ENCODE measurements at regions not wholly inside any gene's neighbourhood (a gene's known extent, or its start where the extent isn't known, plus 50 kb on each side); places are given as distances from the start of the nearest gene placed in this dataset.

DNA sequence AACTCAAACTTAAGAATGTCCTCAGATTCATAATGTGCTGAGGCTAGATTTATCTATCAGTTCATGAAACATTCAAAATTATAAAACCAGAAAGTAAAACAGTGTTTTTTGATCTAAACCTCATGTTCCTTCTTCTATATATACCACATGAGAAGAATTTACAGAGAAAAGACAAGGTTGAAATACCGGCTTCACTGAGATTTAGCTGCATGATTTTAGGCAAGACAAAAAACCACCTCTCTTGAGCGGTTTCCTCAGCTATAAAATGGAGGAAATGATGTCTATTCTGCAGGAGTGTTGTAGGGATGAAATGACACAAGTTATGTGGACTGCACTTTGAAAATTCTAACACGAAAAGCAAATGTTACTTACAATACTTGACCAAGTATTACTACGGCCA is 80.6 kb upstream of the FOXB1 start:
- no peak for TF ChIP-seq CTCF (IDR thresholded peaks at IDR 0.05; ENCODE audit: low read depth, low read length)

DNA sequence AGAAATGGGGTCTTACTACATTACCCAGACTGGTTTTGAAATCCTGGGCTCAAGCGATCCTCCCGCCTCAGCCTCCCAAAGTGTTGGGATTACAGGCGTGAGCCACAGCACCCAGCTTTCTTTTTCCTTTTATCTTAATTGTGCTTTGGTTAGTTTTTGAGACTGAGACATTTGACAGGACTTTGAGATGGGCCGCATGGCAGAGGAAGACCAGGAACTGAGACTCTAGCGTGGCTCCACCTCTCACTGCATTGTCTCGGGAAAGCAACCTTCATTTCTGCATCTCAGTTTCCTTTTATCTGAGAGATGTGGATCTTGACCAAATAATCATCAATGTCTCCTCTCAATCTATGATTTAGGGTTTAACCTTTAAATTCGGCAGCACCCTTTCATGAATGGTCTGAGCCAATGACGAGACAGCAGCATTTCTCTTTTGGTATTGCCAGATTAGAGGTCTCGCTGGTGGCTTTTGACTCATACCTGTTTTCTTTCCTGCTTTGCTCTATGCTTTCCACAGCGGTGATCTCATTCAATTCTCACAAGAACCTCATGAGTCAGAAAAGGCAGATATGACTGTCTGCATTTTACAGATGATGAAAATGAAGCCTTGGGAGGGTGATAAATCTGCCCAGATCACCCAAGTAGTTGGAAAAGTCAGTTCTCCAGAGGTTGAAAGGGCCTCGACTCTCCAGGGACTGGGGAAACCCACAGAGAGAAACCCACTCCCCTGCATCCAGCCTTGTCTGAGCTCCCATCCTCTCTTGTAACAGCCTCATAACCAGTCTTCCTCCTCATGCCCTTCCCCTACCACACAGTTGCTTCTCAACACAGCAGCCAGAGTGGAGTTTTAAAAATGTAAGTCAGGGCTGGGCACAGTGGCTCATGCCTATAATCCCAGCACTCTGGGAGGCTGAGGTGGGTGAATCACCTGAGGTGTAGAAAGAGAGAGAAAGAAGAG is 84.8 kb upstream of the FOXB1 start:
- no peak for TF ChIP-seq CTCF (IDR thresholded peaks at IDR 0.05; ENCODE audit: low read depth, low read length)
- no peak for DNase-seq (ENCODE audit: extremely low read depth, low read depth)

More for the DNA sequence above, 80.6 kb upstream of the FOXB1 start:
- no peak for DNase-seq (ENCODE audit: extremely low read depth, low read depth)

DNA sequence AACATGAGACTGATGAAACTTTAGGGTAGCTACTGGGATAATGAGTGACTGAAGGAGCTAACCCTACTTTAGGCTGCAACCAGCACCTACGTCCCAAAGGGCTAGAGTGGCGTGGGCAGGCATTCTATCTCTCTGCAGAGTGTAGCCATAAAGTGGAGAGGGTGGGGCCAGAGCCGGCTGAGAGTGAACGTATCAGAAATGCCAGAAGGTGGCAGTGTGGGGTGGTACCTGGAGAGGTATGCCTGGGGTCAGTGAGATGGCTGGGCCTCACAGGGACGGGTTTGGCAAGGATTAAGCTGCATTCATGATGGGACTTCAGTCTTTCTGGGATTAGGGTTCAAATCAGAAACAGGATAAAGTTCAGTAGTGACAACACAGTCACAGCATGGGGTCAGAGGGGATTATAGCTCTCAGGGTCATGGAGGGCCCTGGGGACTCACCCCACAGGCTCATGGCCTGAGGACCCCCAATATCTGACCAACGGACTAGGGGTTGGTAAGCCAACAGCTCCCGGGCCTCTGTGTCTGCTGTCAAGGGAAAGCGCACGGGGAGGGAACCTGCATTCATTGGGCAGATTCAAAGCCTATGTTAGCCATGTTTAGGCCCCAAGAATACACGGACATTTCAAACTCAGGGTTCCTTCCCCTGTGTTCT is 86.5 kb upstream of the FOXB1 start:
- TF ChIP-seq CTCF (IDR thresholded peaks at IDR 0.05; ENCODE audit: low read depth, low read length), result peak; percentile 48

DNA sequence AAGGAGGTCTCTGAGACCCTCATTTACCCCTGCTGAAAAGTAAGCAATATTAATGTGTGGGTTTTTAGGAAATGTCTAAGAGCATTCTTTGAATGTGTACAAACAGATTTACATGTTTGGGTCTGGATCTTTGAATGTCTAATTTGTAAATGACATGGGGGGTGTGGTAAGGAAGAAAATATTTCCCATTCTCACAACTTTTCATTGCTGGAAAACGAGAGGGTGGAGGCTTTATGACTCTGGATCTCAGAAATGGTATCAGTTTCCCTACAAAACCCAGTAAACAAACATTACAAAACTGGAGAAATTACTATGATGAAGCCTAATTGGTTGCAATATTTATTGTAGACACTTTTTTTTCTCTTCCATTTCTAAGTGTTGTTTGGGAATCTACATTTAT is 98.1 kb upstream of the FOXB1 start:
- no peak for DNase-seq (ENCODE audit: extremely low read depth, low read depth)
- TF ChIP-seq CTCF (IDR thresholded peaks at IDR 0.05; ENCODE audit: low read depth, low read length), result no peak

More for the DNA sequence above, 86.5 kb upstream of the FOXB1 start:
- DNase-seq (ENCODE audit: extremely low read depth, low read depth), result peak; percentile 2

GRCh38 chr15:59905176-59905575 is 98.9 kb upstream of the FOXB1 start:
- DNase-seq (ENCODE audit: extremely low read depth, low read depth), result no peak

DNA sequence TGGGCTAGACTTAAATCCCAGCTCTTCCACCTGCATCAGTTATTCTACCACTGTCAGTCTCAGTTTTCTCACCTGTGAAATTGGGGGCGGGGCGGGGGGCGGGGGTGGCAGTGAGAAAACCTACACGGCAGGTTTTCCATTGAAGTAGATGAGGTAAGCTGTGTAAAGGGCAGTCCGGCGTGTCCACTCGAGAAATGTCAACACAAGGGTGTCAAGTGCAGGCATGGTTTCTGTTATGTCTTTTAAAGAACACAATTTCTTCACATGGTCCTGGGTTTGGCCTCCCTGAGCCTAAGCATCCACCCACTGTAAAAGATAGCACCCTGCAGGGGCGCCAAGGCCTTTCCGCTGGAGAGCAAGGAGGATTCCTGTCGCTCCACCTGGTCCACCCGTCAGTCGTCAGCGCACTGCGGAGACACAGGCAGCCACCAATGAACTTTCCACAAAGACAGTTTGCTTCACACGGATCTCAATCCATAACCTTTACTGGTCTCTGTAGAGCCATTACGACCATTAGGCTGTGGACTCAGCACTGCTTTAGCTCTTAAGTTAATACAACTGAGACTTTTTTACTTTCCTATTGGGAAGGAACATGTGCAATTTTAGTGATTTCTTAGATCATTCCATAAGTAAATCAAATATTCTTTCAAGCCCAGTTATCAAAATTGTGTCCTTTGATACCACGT is 99.5 kb upstream of the FOXB1 start:
- TF ChIP-seq CTCF (IDR thresholded peaks at IDR 0.05; ENCODE audit: low read depth, low read length), result no peak
- DNase-seq (ENCODE audit: extremely low read depth, low read depth), result no peak

More at GRCh38 chr15:59905176-59905575, 98.9 kb upstream of the FOXB1 start:
- no peak for TF ChIP-seq CTCF (IDR thresholded peaks at IDR 0.05; ENCODE audit: low read depth, low read length)

Measured in AG09319 (cell line).